GM12872 (cell line): ENCODE measurements at regions not wholly inside any gene's neighbourhood (a gene's known extent, or its start where the extent isn't known, plus 50 kb on each side); places are given as distances from the start of the nearest gene placed in this dataset.
A peak's percentile ranks its signal among the peaks of the same experiment; 100 is the strongest.

Experiments used
- TF ChIP-seq, protein P1 (sequence below): IDR thresholded peaks from 3 replicates; pipeline ENCODE4 v1.5.1; 2011; ENCODE audit warnings: low read depth, mild to moderate bottlenecking, low read length, moderate library complexity; ENCODE audit not compliant: insufficient read depth

DNA sequence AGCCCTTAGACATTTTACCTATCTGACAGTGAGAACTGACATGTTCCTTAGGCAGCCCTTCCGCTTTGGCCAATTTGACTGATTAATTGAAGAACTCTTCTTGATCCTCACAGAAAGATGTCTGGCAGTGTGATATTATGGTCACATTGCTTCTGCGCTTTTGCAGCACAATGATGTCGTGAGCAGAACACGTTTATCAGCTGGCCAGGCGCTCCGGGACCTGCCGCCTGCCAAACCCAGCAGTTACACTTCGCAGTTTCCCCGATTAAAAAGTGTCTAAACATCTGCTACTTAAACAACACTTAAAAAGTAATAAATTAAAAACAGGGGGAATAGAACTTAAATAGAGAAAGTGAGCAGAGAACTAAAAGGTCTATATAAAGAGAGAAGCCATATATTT, 103.5 kb upstream of the ETS2 start:
- TF ChIP-seq, protein P1, sequence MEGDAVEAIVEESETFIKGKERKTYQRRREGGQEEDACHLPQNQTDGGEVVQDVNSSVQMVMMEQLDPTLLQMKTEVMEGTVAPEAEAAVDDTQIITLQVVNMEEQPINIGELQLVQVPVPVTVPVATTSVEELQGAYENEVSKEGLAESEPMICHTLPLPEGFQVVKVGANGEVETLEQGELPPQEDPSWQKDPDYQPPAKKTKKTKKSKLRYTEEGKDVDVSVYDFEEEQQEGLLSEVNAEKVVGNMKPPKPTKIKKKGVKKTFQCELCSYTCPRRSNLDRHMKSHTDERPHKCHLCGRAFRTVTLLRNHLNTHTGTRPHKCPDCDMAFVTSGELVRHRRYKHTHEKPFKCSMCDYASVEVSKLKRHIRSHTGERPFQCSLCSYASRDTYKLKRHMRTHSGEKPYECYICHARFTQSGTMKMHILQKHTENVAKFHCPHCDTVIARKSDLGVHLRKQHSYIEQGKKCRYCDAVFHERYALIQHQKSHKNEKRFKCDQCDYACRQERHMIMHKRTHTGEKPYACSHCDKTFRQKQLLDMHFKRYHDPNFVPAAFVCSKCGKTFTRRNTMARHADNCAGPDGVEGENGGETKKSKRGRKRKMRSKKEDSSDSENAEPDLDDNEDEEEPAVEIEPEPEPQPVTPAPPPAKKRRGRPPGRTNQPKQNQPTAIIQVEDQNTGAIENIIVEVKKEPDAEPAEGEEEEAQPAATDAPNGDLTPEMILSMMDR, result no peak

DNA sequence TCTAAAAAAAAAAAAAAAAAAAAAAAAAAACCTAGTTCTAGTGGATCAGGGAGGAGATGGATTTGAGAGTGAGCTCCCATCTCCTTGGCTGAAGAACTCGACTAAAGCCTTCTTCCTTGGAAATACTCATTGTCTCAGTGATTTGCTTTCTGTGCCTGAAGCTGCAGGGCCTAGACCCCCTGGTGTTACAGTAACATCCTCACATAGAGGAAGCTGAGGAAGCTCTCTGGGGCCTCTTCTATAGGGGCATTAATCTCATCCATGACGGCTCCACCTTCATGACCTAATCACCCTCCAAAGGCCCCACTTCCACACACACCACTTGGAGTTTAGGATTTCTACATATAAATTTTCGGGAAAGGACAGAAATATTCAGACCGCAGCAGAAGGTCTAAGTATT, 95.9 kb upstream of the ETS2 start:
- TF ChIP-seq, protein P1, result no peak

DNA sequence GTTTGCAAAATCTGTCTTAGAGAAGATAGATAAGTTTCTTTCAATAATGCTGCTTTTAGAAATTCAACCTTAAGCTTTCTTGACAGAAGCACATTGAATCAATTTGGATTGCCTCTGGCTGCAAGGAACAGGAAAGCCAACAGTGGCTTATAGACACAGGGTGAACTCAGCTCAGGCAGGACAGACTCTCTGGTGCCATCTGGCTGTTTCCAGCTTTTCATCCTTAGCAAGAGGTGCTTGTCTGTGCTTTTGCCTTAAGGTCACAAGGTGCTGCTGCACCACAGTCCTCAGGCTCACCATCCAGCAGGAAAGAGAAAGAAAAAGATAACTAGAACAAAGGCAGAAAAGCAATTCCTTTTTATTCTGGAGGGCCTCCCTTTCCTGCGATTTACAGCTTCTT, 93.7 kb upstream of the ETS2 start:
- TF ChIP-seq, protein P1, result peak; percentile 28; the same call in 1 of the 3 replicates

- TF ChIP-seq, protein P1, result no peak
These were observed 93.1 kb upstream of the ETS2 start for GRCh38 chr21:38712664-38713063.

GRCh38 chr21:38714039-38714817, 91.5 kb upstream of the ETS2 start:
- TF ChIP-seq, protein P1, result no peak

DNA sequence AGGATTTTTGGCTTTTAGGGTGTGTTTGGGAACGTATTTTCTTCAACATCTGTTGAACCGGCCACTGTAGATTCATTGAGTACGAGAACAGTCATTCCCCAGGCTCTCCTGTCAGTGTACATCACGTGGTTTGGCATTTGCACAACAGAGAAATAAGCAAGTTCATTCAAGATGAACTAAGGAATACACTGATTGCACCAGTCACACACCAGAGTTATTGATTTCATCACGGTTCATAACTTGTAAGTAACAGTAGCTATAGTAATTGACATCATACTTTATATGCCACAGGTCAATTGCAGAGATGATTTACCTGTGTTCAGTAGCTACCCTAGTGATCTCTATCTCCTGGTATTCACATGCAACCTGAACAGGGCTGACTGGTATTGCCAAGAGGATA, 90.7 kb upstream of the ETS2 start:
- TF ChIP-seq, protein P1, result no peak

DNA sequence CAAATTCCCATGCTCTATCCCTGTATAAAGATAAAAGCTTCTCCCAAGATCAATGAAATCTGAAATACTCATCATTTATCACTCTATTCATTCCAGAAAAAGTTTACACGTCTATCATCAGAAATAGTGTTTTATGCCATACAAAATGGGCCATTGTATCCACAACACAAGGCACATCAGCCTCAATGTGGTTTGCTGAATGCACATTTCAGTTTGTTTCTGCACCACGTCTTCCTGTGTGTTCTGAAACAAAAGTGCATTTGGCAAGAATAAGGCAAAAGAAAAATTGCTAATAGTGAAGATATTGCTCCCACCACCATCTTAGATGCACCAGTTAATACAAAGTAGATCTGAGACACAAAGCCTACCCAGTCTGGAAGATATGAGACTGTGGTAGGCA, 89.6 kb upstream of the ETS2 start:
- TF ChIP-seq, protein P1, result no peak
